ENCODE measurements at regions not wholly inside any gene's neighbourhood (a gene's known extent, or its start where the extent isn't known, plus 50 kb on each side); places are given as distances from the start of the nearest gene placed in this dataset.

DNA sequence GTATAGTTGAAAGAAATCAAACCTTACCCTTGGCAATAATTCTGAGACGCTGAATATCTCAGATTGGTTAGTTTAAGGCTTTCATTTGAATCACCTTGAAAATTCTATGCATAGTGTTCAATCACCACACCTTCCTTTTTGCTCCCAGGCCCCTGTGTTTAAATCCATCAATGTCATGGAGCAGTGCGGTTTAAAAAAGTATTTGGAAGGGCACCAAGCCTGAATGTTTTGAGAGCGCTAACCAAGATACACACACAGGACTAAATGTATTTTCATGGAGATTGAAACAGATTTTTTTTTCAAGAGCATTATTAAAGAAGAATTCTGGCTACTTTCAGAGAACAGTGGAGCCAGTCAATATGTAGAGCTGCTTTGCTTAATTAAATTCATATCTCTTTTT lies 195.7 kb downstream of the CENPW start:
- no peak overlapping the region for H2AFZ ChIP-seq (ENCODE audit: low read length)
- H3K9me3 ChIP-seq (ENCODE audit: control insufficient read depth, insufficient read depth, low read depth, low read length) = no peaks in the 10 kb centered on the region
- H3K27me3 ChIP-seq (ENCODE audit: control insufficient read depth, insufficient read depth, low read length) = no peaks in the 10 kb centered on the region
- no peak overlapping the region for H3K4me2 ChIP-seq (ENCODE audit: extremely low read depth, insufficient read depth, low read length)
- peak; percentile 25 to 60 for DNase-seq (ENCODE audit: low read depth in 2 of 2)
- no peaks in the 10 kb centered on the region for H3K4me1 ChIP-seq (ENCODE audit: control insufficient read depth, extremely low read depth, insufficient read depth, low read length)
- TF ChIP-seq, protein P1, sequence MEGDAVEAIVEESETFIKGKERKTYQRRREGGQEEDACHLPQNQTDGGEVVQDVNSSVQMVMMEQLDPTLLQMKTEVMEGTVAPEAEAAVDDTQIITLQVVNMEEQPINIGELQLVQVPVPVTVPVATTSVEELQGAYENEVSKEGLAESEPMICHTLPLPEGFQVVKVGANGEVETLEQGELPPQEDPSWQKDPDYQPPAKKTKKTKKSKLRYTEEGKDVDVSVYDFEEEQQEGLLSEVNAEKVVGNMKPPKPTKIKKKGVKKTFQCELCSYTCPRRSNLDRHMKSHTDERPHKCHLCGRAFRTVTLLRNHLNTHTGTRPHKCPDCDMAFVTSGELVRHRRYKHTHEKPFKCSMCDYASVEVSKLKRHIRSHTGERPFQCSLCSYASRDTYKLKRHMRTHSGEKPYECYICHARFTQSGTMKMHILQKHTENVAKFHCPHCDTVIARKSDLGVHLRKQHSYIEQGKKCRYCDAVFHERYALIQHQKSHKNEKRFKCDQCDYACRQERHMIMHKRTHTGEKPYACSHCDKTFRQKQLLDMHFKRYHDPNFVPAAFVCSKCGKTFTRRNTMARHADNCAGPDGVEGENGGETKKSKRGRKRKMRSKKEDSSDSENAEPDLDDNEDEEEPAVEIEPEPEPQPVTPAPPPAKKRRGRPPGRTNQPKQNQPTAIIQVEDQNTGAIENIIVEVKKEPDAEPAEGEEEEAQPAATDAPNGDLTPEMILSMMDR (conservative IDR thresholded peaks at IDR 0.05 in 1 of 2, IDR thresholded peaks at IDR 0.05 in 1 of 2; ENCODE audit: low read depth in 1 of 2, low read length in 2 of 2) = no peak
- TF ChIP-seq EZH2 (IDR thresholded peaks at IDR 0.05; ENCODE audit: low read length, missing control alignments) = no peak
- H3K4me3 ChIP-seq (replicated peaks in 1 of 4; ENCODE audit: control extremely low read depth in 1 of 4, insufficient read depth in 1 of 4, low read depth in 3 of 4, low read length in 4 of 4) = no peak overlapping the region
- no peak overlapping the region for H3K27ac ChIP-seq (ENCODE audit: insufficient read depth, low read length)
- H4K20me1 ChIP-seq (ENCODE audit: control insufficient read depth, extremely low read depth, insufficient read depth, low read length) = no peaks in the 10 kb centered on the region
- H3K79me2 ChIP-seq (ENCODE audit: control insufficient read depth, insufficient read depth, low read length) = no peaks in the 10 kb centered on the region
- H3K36me3 ChIP-seq (ENCODE audit: control insufficient read depth, insufficient read depth, low read length) = no peaks in the 10 kb centered on the region
- H3K9ac ChIP-seq (ENCODE audit: insufficient read depth, low read length) = no peak overlapping the region

DNA sequence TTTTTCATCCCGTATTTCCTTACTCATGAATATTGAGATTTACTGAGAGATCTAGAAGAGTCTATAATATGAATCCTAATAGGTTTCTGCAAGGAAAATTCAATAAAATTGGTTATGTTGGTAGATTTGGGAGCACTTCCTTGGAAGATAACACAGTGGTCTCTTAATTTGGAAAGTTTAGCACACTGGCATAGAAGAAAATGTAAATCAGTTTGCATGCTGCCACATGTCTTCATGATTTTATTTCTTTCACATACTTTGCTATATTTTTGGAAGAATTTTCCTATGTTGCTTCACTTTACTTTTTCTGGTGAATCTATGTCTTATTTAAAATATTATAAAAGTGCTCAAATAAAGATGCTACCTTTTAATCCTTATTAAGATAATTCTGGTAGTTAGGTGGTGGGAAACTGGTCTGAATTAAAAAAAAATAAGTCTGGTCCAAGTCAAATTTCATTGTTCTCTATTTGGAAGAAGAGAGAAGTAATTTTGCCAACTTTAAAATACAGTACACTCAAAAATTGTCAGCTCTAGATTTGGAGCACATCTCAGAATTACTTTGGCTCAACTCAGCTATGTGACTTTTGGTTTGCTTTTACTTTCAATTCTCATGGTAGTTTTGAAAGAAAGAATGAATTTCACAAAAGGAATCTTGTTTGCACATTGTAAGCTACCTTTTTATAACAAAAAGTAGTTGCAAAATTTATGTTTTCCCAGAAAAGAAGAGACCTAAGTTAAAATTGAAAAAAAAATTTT lies 197.3 kb downstream of the CENPW start:
- Histone ChIP-seq H3K36me3 (ENCODE audit: control insufficient read depth, insufficient read depth, low read length) (no peaks in the 10 kb centered on the region), H3K27ac (ENCODE audit: insufficient read depth, low read length) (no peak overlapping the region), H3K9ac (ENCODE audit: insufficient read depth, low read length) (no peak overlapping the region), H3K79me2 (ENCODE audit: control insufficient read depth, insufficient read depth, low read length) (no peaks in the 10 kb centered on the region), H2AFZ (ENCODE audit: low read length) (no peak overlapping the region), H4K20me1 (ENCODE audit: control insufficient read depth, extremely low read depth, insufficient read depth, low read length) (no peaks in the 10 kb centered on the region), H3K9me3 (ENCODE audit: control insufficient read depth, insufficient read depth, low read depth, low read length) (no peaks in the 10 kb centered on the region), H3K4me2 (ENCODE audit: extremely low read depth, insufficient read depth, low read length) (no peak overlapping the region), H3K4me3 (replicated peaks in 1 of 4; ENCODE audit: control extremely low read depth in 1 of 4, insufficient read depth in 1 of 4, low read depth in 3 of 4, low read length in 4 of 4) (no peak overlapping the region), H3K27me3 (ENCODE audit: control insufficient read depth, insufficient read depth, low read length) (no peaks in the 10 kb centered on the region), H3K4me1 (ENCODE audit: control insufficient read depth, extremely low read depth, insufficient read depth, low read length) (no peaks in the 10 kb centered on the region)
- TF ChIP-seq, protein P1 (conservative IDR thresholded peaks at IDR 0.05 in 1 of 2, IDR thresholded peaks at IDR 0.05 in 1 of 2; ENCODE audit: low read depth in 1 of 2, low read length in 2 of 2) = no peak
- no peak for TF ChIP-seq EZH2 (IDR thresholded peaks at IDR 0.05; ENCODE audit: low read length, missing control alignments)
- no peak for DNase-seq (ENCODE audit: low read depth in 2 of 2)

DNA sequence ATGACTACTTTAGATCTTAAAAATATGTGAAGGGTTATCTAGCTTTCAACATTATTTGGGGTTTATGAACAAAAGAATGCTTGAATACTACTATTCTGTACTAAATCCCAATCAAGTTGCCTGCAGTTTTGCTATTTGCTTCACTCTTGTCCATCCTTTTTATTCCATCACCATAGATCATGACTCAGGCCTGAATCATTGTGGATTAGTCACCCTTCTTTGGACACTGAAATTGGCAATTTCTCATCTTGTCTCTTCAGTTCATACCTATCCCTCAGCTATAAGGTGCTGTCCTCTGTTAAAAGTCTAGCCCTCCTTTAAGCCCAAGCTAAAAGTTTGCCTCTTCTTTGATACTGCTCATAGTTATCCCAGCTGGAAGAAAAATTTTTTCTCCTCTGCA lies 199.1 kb downstream of the CENPW start:
- H2AFZ ChIP-seq (ENCODE audit: low read length) = no peak overlapping the region
- H3K4me2 ChIP-seq (ENCODE audit: extremely low read depth, insufficient read depth, low read length) = no peak overlapping the region
- H3K27me3 ChIP-seq (ENCODE audit: control insufficient read depth, insufficient read depth, low read length) = no peaks in the 10 kb centered on the region
- H3K4me1 ChIP-seq (ENCODE audit: control insufficient read depth, extremely low read depth, insufficient read depth, low read length) = no peaks in the 10 kb centered on the region
- no peak overlapping the region for H3K9ac ChIP-seq (ENCODE audit: insufficient read depth, low read length)
- H3K36me3 ChIP-seq (ENCODE audit: control insufficient read depth, insufficient read depth, low read length) = no peaks in the 10 kb centered on the region
- H3K27ac ChIP-seq (ENCODE audit: insufficient read depth, low read length) = no peak overlapping the region
- H3K79me2 ChIP-seq (ENCODE audit: control insufficient read depth, insufficient read depth, low read length) = no peaks in the 10 kb centered on the region
- H4K20me1 ChIP-seq (ENCODE audit: control insufficient read depth, extremely low read depth, insufficient read depth, low read length) = no peaks in the 10 kb centered on the region
- H3K4me3 ChIP-seq (replicated peaks in 1 of 4; ENCODE audit: control extremely low read depth in 1 of 4, insufficient read depth in 1 of 4, low read depth in 3 of 4, low read length in 4 of 4) = no peak overlapping the region
- TF ChIP-seq, protein P1 (conservative IDR thresholded peaks at IDR 0.05 in 1 of 2, IDR thresholded peaks at IDR 0.05 in 1 of 2; ENCODE audit: low read depth in 1 of 2, low read length in 2 of 2) = no peak
- TF ChIP-seq EZH2 (IDR thresholded peaks at IDR 0.05; ENCODE audit: low read length, missing control alignments) = no peak
- H3K9me3 ChIP-seq (ENCODE audit: control insufficient read depth, insufficient read depth, low read depth, low read length) = no peaks in the 10 kb centered on the region
- peak; percentile 67 to 72 for DNase-seq (ENCODE audit: low read depth in 2 of 2)
